ENCODE measurements at regions not wholly inside any gene's neighbourhood (a gene's known extent, or its start where the extent isn't known, plus 50 kb on each side); places are given as distances from the start of the nearest gene placed in this dataset.

DNA sequence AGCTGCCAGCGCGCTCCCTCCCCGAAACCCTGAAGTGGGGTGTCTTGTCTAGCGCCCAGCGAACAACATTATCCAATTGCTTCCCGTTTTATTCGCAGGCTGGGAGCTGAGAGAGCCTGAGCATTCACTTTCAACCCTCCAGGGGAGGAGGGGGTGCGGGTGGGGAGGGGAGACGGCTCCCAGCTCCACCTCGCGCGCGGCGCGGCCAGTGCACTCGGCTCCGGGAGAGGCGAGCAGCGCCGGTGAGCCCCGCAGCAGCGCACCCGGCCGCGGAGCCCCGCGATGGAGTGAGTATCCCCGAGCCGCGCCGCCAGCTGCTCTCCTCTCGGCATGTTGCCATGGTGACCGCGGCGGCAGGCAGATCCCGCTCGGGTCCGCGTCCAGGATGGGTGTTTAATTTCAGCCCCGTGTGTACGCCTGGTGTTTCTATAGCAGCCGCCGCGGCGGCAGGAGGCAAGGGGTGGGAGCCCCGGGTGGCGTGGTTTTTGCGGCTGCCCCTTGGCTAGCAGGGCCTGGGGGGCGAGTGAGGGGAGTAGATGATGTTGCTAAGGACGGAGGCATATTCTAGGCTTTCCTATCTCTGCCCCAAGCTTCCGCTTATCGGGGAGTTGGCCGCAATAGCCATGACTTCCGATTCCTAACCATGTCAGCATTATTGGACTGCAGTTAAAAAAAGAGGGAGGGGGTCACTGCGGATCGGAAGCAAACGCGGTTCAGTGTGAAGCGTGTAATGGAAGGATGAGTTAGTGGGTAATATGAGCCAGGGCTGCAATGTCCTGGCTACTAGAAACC is 139.2 kb upstream of the PALM2AKAP2 start:
- TF ChIP-seq, protein P1, sequence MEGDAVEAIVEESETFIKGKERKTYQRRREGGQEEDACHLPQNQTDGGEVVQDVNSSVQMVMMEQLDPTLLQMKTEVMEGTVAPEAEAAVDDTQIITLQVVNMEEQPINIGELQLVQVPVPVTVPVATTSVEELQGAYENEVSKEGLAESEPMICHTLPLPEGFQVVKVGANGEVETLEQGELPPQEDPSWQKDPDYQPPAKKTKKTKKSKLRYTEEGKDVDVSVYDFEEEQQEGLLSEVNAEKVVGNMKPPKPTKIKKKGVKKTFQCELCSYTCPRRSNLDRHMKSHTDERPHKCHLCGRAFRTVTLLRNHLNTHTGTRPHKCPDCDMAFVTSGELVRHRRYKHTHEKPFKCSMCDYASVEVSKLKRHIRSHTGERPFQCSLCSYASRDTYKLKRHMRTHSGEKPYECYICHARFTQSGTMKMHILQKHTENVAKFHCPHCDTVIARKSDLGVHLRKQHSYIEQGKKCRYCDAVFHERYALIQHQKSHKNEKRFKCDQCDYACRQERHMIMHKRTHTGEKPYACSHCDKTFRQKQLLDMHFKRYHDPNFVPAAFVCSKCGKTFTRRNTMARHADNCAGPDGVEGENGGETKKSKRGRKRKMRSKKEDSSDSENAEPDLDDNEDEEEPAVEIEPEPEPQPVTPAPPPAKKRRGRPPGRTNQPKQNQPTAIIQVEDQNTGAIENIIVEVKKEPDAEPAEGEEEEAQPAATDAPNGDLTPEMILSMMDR (IDR thresholded peaks at IDR 0.05; ENCODE audit: control extremely low read depth in 1 of 3, insufficient read depth in 1 of 3, low read depth in 1 of 3, low read length in 3 of 3): no peak
- no peak for TF ChIP-seq RNF2 (IDR thresholded peaks at IDR 0.05; ENCODE audit: borderline replicate concordance, low read depth, low read length, missing control alignments, poor library complexity, severe bottlenecking)
- no peak for TF ChIP-seq CHD2 (IDR thresholded peaks at IDR 0.05; ENCODE audit: low read length)
- TF ChIP-seq, protein P2, sequence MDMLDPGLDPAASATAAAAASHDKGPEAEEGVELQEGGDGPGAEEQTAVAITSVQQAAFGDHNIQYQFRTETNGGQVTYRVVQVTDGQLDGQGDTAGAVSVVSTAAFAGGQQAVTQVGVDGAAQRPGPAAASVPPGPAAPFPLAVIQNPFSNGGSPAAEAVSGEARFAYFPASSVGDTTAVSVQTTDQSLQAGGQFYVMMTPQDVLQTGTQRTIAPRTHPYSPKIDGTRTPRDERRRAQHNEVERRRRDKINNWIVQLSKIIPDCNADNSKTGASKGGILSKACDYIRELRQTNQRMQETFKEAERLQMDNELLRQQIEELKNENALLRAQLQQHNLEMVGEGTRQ (IDR thresholded peaks at IDR 0.05; ENCODE audit: low read length): no peak
- TF ChIP-seq GABPA (IDR thresholded peaks at IDR 0.05; ENCODE audit: borderline replicate concordance, insufficient read depth, low read length): no peak
- no peak for TF ChIP-seq CEBPB (IDR thresholded peaks at IDR 0.05; ENCODE audit: low read depth, low read length)
- TF ChIP-seq KDM1A (IDR thresholded peaks at IDR 0.05; ENCODE audit: borderline replicate concordance, low read length): no peak
- TF ChIP-seq SUZ12 (IDR thresholded peaks at IDR 0.05; ENCODE audit: low read length): no peak
- no peak for TF ChIP-seq YY1 (IDR thresholded peaks at IDR 0.05; ENCODE audit: low read depth, low read length)
- no peak for TF ChIP-seq ATF3 (IDR thresholded peaks at IDR 0.05; ENCODE audit: insufficient read depth, low read depth, low read length)
